ENCODE measurements at regions not wholly inside any gene's neighbourhood (a gene's known extent, or its start where the extent isn't known, plus 50 kb on each side); places are given as distances from the start of the nearest gene placed in this dataset.

DNA sequence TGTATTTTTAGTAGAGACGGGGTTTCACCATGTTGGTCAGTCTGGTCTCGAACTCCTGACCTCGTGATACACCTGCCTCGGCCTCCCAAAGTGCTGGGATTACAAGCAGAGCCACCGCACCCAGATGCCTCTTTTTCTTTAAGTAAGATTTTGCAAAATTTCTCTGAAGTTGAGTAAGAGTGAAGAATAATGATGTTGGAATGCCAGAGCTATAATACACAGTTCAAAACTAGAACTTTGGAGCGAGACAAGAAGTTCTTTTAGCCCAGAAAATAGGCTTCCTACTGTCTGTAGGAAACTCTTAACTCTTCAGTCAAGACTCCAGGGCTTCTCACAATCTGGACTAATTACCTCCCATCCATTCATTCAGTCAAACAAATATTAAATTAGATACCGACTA, 51.4 kb downstream of the MARCHF4 start:
- H3K4me1 ChIP-seq (ENCODE audit: control insufficient read depth in 2 of 2, insufficient read depth in 2 of 2, low read length in 1 of 2): no peaks in the 10 kb centered on the region
- no peak overlapping the region for H3K27ac ChIP-seq (ENCODE audit: low read depth in 2 of 2, low read length in 1 of 2)
- no peaks in the 10 kb centered on the region for H3K36me3 ChIP-seq (ENCODE audit: control insufficient read depth in 2 of 2, insufficient read depth in 2 of 2, low read length in 1 of 2)
- WGBS, 2 donors: 88 to 91% methylated on average over 7 of the region's 7 CpGs
- no peaks in the 10 kb centered on the region for H3K27me3 ChIP-seq (ENCODE audit: control insufficient read depth in 1 of 2, insufficient read depth in 2 of 2, low read length in 2 of 2)
- H3K9me3 ChIP-seq (ENCODE audit: control insufficient read depth in 2 of 2, insufficient read depth in 1 of 2, low read depth in 1 of 2, low read length in 1 of 2): no peaks in the 10 kb centered on the region
- H3K4me3 ChIP-seq (ENCODE audit: low read depth in 1 of 2, low read length in 2 of 2): no peak overlapping the region

DNA sequence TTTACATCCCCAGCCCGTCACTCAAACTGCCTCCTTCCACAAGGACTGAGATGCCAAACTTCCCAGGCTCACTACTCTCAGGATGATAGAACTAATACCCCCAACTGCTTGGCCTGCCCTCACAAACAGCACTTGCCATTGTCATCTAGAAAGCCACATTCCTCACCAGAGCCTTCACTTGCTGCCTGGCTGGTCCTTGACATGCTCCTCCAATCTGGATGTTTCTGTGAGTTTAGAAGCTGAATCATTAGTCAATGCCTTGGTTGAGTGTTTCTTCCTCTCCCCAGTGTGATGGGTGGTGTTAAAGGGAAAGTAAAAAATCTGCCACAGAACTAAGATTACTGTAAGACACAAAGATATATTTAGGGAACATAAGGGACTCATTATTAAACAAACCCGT, 52.5 kb downstream of the MARCHF4 start:
- no peaks in the 10 kb centered on the region for H3K4me1 ChIP-seq (ENCODE audit: control insufficient read depth in 2 of 2, insufficient read depth in 2 of 2, low read length in 1 of 2)
- no peaks in the 10 kb centered on the region for H3K36me3 ChIP-seq (ENCODE audit: control insufficient read depth in 2 of 2, insufficient read depth in 2 of 2, low read length in 1 of 2)
- H3K27me3 ChIP-seq (ENCODE audit: control insufficient read depth in 1 of 2, insufficient read depth in 2 of 2, low read length in 2 of 2): no peaks in the 10 kb centered on the region
- H3K27ac ChIP-seq (ENCODE audit: low read depth in 2 of 2, low read length in 1 of 2): no peak overlapping the region
- no peaks in the 10 kb centered on the region for H3K9me3 ChIP-seq (ENCODE audit: control insufficient read depth in 2 of 2, insufficient read depth in 1 of 2, low read depth in 1 of 2, low read length in 1 of 2)
- WGBS, 2 donors: 81 to 83% methylated on average over 2 of the region's 2 CpGs
- no peak overlapping the region for H3K4me3 ChIP-seq (ENCODE audit: low read depth in 1 of 2, low read length in 2 of 2)

DNA sequence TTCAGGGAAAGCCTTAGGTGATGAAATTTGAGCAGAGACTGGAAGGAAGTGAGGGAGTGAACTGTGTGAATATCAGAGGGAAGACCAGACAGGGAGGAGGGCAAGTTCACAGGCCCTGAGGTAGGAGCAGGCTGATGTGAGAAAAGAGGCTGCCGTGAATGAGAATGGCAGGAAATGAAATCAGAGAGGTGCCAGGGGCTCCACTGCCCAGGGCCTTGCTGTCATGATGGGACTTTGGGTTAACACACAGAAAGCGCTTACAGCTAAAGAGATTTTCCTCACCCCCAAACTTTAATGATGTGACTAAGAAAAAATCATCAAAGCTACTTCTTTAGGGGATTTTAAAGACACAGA, 53.8 kb downstream of the MARCHF4 start:
- WGBS, 2 donors: 81 to 100% methylated on average over 2 of the region's 2 CpGs
- no peaks in the 10 kb centered on the region for H3K9me3 ChIP-seq (ENCODE audit: control insufficient read depth in 2 of 2, insufficient read depth in 1 of 2, low read depth in 1 of 2, low read length in 1 of 2)
- no peak overlapping the region for H3K27ac ChIP-seq (ENCODE audit: low read depth in 2 of 2, low read length in 1 of 2)
- no peaks in the 10 kb centered on the region for H3K27me3 ChIP-seq (ENCODE audit: control insufficient read depth in 1 of 2, insufficient read depth in 2 of 2, low read length in 2 of 2)
- no peaks in the 10 kb centered on the region for H3K4me1 ChIP-seq (ENCODE audit: control insufficient read depth in 2 of 2, insufficient read depth in 2 of 2, low read length in 1 of 2)
- no peaks in the 10 kb centered on the region for H3K36me3 ChIP-seq (ENCODE audit: control insufficient read depth in 2 of 2, insufficient read depth in 2 of 2, low read length in 1 of 2)
- no peak overlapping the region for H3K4me3 ChIP-seq (ENCODE audit: low read depth in 1 of 2, low read length in 2 of 2)

DNA sequence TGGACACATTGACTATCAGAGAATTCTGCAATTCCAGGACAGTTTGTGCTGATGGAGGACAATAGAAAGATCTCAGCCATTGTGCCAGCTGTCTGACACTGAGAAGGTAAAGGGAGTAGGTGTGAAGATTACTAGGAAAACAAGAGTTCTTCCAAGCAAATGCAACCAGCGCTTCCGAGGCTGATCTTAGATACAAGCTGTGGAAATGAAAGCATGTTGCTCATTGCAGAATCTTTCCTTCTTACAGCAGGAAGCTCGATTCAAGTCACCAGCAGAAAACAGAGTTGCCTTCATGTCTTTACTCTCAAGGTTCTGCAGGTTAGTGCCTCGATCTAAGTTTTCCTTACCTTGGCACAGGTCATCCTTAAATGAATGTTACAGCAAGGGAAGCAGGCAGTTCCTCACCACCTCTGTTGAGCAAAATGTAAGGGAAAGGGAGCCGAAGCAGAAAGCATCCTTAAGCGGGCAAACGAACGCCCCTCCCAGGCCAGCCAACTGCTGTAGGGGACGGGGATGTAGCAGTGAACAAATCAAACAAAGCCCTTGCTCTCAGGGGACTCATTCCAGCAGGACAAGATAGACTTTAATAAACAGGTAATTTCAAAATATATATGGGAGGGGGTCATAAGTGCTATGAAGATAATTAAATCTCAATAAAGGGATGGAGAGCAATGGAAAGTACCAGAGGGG, 54.3 kb downstream of the MARCHF4 start:
- H3K4me3 ChIP-seq (ENCODE audit: low read depth in 1 of 2, low read length in 2 of 2): no peak overlapping the region
- H3K4me1 ChIP-seq (ENCODE audit: control insufficient read depth in 2 of 2, insufficient read depth in 2 of 2, low read length in 1 of 2): no peaks in the 10 kb centered on the region
- 56 to 62% methylated on average over 9 of the region's 9 CpGs for WGBS, 2 donors
- H3K9me3 ChIP-seq (ENCODE audit: control insufficient read depth in 2 of 2, insufficient read depth in 1 of 2, low read depth in 1 of 2, low read length in 1 of 2): no peaks in the 10 kb centered on the region
- no peaks in the 10 kb centered on the region for H3K27me3 ChIP-seq (ENCODE audit: control insufficient read depth in 1 of 2, insufficient read depth in 2 of 2, low read length in 2 of 2)
- no peaks in the 10 kb centered on the region for H3K36me3 ChIP-seq (ENCODE audit: control insufficient read depth in 2 of 2, insufficient read depth in 2 of 2, low read length in 1 of 2)
- no peak overlapping the region for H3K27ac ChIP-seq (ENCODE audit: low read depth in 2 of 2, low read length in 1 of 2)

DNA sequence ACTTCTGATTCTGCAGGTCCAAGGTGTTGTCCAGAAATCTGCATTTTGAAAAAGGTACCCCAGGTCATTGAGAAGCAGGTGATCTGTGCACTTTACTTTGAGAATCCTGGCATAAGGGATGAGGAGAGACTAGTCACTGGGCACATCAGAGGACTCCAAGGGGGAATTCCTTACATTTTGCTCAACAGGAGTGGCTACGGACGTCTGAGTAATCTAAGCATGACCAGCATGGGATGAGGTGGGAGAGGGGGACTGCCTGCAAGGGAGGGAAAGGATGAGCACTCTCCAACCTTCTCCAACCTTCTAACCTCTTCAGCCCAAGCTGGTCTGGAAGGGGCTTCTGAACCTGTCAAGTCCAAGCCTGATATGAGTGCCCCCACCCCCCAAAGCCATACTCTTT, 55.5 kb downstream of the MARCHF4 start:
- no peaks in the 10 kb centered on the region for H3K9me3 ChIP-seq (ENCODE audit: control insufficient read depth in 2 of 2, insufficient read depth in 1 of 2, low read depth in 1 of 2, low read length in 1 of 2)
- no peak overlapping the region for H3K4me3 ChIP-seq (ENCODE audit: low read depth in 1 of 2, low read length in 2 of 2)
- no peaks in the 10 kb centered on the region for H3K36me3 ChIP-seq (ENCODE audit: control insufficient read depth in 2 of 2, insufficient read depth in 2 of 2, low read length in 1 of 2)
- no peaks in the 10 kb centered on the region for H3K27me3 ChIP-seq (ENCODE audit: control insufficient read depth in 1 of 2, insufficient read depth in 2 of 2, low read length in 2 of 2)
- no peaks in the 10 kb centered on the region for H3K4me1 ChIP-seq (ENCODE audit: control insufficient read depth in 2 of 2, insufficient read depth in 2 of 2, low read length in 1 of 2)
- H3K27ac ChIP-seq (ENCODE audit: low read depth in 2 of 2, low read length in 1 of 2): no peak overlapping the region
- 60 to 81% methylated on average over 2 of the region's 2 CpGs for WGBS, 2 donors

DNA sequence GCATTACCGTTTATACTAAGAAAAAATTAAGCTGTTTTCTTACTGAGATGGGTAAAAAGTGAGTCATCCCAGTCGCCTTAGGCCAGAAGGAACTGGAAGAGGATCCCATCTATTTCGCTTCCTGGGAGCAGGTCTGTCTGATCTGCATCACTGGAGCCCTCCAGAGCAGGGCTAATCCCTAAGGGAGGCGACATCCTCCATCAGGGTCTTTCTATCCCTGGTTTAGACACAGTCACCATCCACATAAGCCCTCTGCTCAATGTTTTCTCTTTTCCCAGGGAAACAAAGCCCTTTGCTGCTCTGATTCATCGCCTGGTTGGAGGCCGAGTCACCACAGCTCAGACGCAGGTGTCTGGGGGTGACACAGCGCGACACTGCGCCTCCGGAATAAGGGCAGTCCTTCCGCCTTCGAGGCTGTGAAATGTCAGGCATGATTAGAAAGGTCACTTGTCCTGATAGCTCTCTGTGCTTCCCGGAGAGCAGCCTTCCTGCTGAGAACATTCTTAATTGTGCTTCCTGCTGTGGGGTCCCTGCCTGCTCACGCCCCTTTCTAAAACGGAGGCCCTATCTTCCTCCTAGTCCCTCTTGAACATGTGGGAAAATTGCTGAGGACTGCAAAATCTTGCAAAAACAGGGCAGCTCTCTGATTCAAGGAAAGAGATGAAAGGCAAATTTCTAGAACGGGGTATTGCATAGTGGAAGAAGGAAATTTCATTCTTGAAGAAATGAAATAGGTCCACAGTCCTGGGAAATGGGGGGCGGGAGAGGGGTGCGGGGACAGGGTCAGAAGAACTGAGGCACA, 56.3 kb downstream of the MARCHF4 start:
- 36 to 40% methylated on average over 19 of the region's 19 CpGs for WGBS, 2 donors
- Histone ChIP-seq H3K27ac (ENCODE audit: low read depth in 2 of 2, low read length in 1 of 2) (no peak overlapping the region), H3K4me3 (ENCODE audit: low read depth in 1 of 2, low read length in 2 of 2) (no peak overlapping the region), H3K27me3 (ENCODE audit: control insufficient read depth in 1 of 2, insufficient read depth in 2 of 2, low read length in 2 of 2) (no peaks in the 10 kb centered on the region), H3K9me3 (ENCODE audit: control insufficient read depth in 2 of 2, insufficient read depth in 1 of 2, low read depth in 1 of 2, low read length in 1 of 2) (no peaks in the 10 kb centered on the region), H3K4me1 (ENCODE audit: control insufficient read depth in 2 of 2, insufficient read depth in 2 of 2, low read length in 1 of 2) (no peaks in the 10 kb centered on the region), H3K36me3 (ENCODE audit: control insufficient read depth in 2 of 2, insufficient read depth in 2 of 2, low read length in 1 of 2) (no peaks in the 10 kb centered on the region)

DNA sequence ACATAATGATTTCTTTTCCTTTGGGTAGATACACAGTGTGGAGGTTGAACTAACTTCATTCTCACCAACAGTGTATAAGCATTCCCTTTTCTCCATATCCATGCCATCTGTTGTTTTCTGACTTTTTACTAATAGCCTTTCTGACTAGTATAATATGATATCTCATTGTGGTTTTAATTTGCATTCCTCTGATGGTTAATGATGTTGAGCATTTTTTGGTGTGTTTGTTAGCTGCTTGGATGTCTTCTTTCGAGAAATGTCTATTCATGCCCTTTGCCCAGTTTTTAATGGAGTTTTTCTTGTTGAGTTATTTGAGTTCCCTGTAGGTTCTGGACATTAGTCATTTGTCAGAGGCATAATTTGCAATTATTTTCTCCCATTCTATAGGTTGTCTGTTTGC, 59.8 kb downstream of the MARCHF4 start:
- Histone ChIP-seq H3K4me1 (ENCODE audit: control insufficient read depth in 2 of 2, insufficient read depth in 2 of 2, low read length in 1 of 2) (no peaks in the 10 kb centered on the region), H3K27me3 (ENCODE audit: control insufficient read depth in 1 of 2, insufficient read depth in 2 of 2, low read length in 2 of 2) (no peaks in the 10 kb centered on the region), H3K27ac (ENCODE audit: low read depth in 2 of 2, low read length in 1 of 2) (no peak overlapping the region), H3K36me3 (ENCODE audit: control insufficient read depth in 2 of 2, insufficient read depth in 2 of 2, low read length in 1 of 2) (no peaks in the 10 kb centered on the region), H3K4me3 (ENCODE audit: low read depth in 1 of 2, low read length in 2 of 2) (no peak overlapping the region), H3K9me3 (ENCODE audit: control insufficient read depth in 2 of 2, insufficient read depth in 1 of 2, low read depth in 1 of 2, low read length in 1 of 2) (no peaks in the 10 kb centered on the region)
- 80 to 89% methylated on average over 1 of the region's 1 CpG for WGBS, 2 donors

DNA sequence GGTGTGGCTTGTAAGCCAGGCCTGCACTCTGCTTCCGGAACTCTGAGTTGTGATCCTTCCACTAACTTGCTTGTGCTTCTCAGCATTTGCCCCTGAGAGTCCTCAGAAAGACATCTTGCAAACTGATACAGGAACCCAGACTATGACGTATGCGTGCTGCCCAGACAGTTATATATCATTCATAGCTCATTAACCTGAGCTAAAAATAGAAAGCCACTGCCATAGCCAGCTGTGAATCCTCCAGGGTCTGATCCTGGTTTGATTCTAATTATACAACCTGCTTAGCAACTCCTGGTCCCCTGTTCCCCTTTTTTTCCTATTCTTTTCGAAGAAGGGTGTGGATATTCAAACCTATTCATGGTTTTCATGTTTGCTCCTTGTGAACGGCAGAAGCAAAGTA, 63.7 kb downstream of the MARCHF4 start:
- Histone ChIP-seq H3K27me3 (ENCODE audit: control insufficient read depth in 1 of 2, insufficient read depth in 2 of 2, low read length in 2 of 2) (no peaks in the 10 kb centered on the region), H3K4me1 (ENCODE audit: control insufficient read depth in 2 of 2, insufficient read depth in 2 of 2, low read length in 1 of 2) (no peaks in the 10 kb centered on the region), H3K4me3 (ENCODE audit: low read depth in 1 of 2, low read length in 2 of 2) (no peak overlapping the region), H3K36me3 (ENCODE audit: control insufficient read depth in 2 of 2, insufficient read depth in 2 of 2, low read length in 1 of 2) (no peaks in the 10 kb centered on the region), H3K9me3 (ENCODE audit: control insufficient read depth in 2 of 2, insufficient read depth in 1 of 2, low read depth in 1 of 2, low read length in 1 of 2) (no peaks in the 10 kb centered on the region), H3K27ac (ENCODE audit: low read depth in 2 of 2, low read length in 1 of 2) (no peak overlapping the region)
- WGBS, 2 donors: 70 to 71% methylated on average over 5 of the region's 5 CpGs

DNA sequence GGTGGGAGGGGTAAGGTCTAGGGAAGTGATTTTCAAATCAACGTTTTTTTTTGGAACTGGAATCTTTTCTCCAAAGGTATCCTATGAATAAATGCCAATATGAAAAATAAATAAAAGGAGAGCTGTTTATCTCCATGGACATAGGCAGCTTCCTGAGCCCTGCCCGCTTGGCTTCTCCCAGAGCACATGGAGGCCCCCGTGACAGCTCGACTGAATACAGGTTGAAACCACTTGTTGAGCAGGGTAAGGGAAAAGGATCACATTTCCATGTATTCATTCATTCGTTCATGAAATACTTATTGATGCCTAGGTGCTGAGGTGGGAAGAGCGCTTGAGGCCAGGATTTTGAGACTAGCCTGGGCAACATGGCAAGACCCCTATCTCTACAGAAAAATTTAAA, 64.8 kb downstream of the MARCHF4 start:
- no peaks in the 10 kb centered on the region for H3K27me3 ChIP-seq (ENCODE audit: control insufficient read depth in 1 of 2, insufficient read depth in 2 of 2, low read length in 2 of 2)
- H3K4me3 ChIP-seq (ENCODE audit: low read depth in 1 of 2, low read length in 2 of 2): no peak overlapping the region
- 63 to 72% methylated on average over 6 of the region's 6 CpGs for WGBS, 2 donors
- H3K27ac ChIP-seq (ENCODE audit: low read depth in 2 of 2, low read length in 1 of 2): no peak overlapping the region
- H3K4me1 ChIP-seq (ENCODE audit: control insufficient read depth in 2 of 2, insufficient read depth in 2 of 2, low read length in 1 of 2): no peaks in the 10 kb centered on the region
- H3K36me3 ChIP-seq (ENCODE audit: control insufficient read depth in 2 of 2, insufficient read depth in 2 of 2, low read length in 1 of 2): no peaks in the 10 kb centered on the region
- H3K9me3 ChIP-seq (ENCODE audit: control insufficient read depth in 2 of 2, insufficient read depth in 1 of 2, low read depth in 1 of 2, low read length in 1 of 2): no peaks in the 10 kb centered on the region

DNA sequence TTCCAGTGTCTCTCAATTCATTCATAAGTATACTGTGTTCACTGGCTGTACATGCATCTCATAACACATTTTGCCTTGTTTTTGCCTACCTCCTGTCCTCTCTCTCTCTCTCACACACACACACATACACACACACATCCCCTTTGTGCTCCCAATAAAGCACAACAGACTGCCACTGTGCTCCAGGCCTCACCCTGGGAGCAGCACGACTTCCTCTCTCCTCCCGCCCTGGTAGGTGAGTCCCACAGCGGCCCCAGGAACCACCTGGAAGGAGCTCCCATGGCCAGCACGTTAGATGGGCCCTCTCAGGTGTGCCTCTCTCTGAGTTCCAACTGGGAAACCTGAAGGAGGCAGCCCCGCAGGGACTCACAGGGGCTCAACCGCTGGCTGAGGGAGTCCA, 65.4 kb downstream of the MARCHF4 start:
- WGBS, 2 donors: 52 to 61% methylated on average over 6 of the region's 6 CpGs
- Histone ChIP-seq H3K4me1 (ENCODE audit: control insufficient read depth in 2 of 2, insufficient read depth in 2 of 2, low read length in 1 of 2) (no peaks in the 10 kb centered on the region), H3K36me3 (ENCODE audit: control insufficient read depth in 2 of 2, insufficient read depth in 2 of 2, low read length in 1 of 2) (no peaks in the 10 kb centered on the region), H3K9me3 (ENCODE audit: control insufficient read depth in 2 of 2, insufficient read depth in 1 of 2, low read depth in 1 of 2, low read length in 1 of 2) (no peaks in the 10 kb centered on the region), H3K4me3 (ENCODE audit: low read depth in 1 of 2, low read length in 2 of 2) (no peak overlapping the region), H3K27ac (ENCODE audit: low read depth in 2 of 2, low read length in 1 of 2) (no peak overlapping the region), H3K27me3 (ENCODE audit: control insufficient read depth in 1 of 2, insufficient read depth in 2 of 2, low read length in 2 of 2) (no peaks in the 10 kb centered on the region)
